Keratinocyte (primary cell): ENCODE measurements at regions not wholly inside any gene's neighbourhood (a gene's known extent, or its start where the extent isn't known, plus 50 kb on each side); places are given as distances from the start of the nearest gene placed in this dataset.

Experiments
- DNase-seq: peaks from one replicate; pipeline ENCODE4 v3.0.0-alpha.2; 2011; ENCODE audit warnings: low read depth, missing footprints, low spot score
- FAIRE-seq: peaks from 2 replicates; lab custom pipeline; 2011; peaks lifted over from hg19 to GRCh38; lab: Jason Lieb, UNC
- H2AFZ ChIP-seq: 2 replicates; pipeline ENCODE4 v1.6.0; 2012; ENCODE audit warnings: low read length, control low read depth, inconsistent platforms; ENCODE audit not compliant: control insufficient read depth
- H3K27ac ChIP-seq: 2 replicates; pipeline ENCODE4 v1.5.1; 2011; ENCODE audit warnings: low read length; ENCODE audit not compliant: control insufficient read depth, insufficient read depth
- H3K27me3 ChIP-seq: 3 replicates; pipeline ENCODE4 v1.6.0; 2011; ENCODE audit warnings: low read length; ENCODE audit not compliant: control insufficient read depth, insufficient read depth; ENCODE audit errors: extremely low read depth
- H3K36me3 ChIP-seq, 2 experiments: 2 replicates in 1 of 2; 3 replicates in 1 of 2; pipeline ENCODE4 v1.5.1; 2011; ENCODE audit warnings: low read length in 2 of 2, mild to moderate bottlenecking in 1 of 2; ENCODE audit not compliant: control insufficient read depth in 2 of 2, insufficient read depth in 2 of 2; ENCODE audit errors: extremely low read depth in 1 of 2
- H3K4me1 ChIP-seq: 3 replicates; pipeline ENCODE4 v1.5.1; 2011; ENCODE audit warnings: low read length; ENCODE audit not compliant: control insufficient read depth, insufficient read depth; ENCODE audit errors: extremely low read depth
- H3K4me2 ChIP-seq: 3 replicates; pipeline ENCODE4 v1.6.0; 2011; ENCODE audit warnings: low read depth, low read length; ENCODE audit not compliant: control insufficient read depth, insufficient read depth; ENCODE audit errors: extremely low read depth
- H3K4me3 ChIP-seq, 3 experiments: fragments of 200-600 bp in 1 of 3; sonication (generic) in 1 of 3; 2 replicates in 2 of 3; 3 replicates in 1 of 3; pipeline ENCODE4 v1.5.1; 2011 to 2016; ENCODE audit warnings: low read length in 3 of 3, mild to moderate bottlenecking in 3 of 3, control low read depth in 2 of 3, inconsistent platforms in 1 of 3, low read depth in 1 of 3, mixed read lengths in 1 of 3, mixed run types in 1 of 3, moderate library complexity in 1 of 3; ENCODE audit not compliant: control insufficient read depth in 2 of 3, insufficient read depth in 2 of 3; ENCODE audit errors: extremely low read depth in 1 of 3
- H3K79me2 ChIP-seq: 2 replicates; pipeline ENCODE4 v1.6.0; 2012; ENCODE audit warnings: low read length; ENCODE audit not compliant: control insufficient read depth, insufficient read depth
- H3K9ac ChIP-seq: 3 replicates; pipeline ENCODE4 v1.6.0; 2011; ENCODE audit warnings: low read length; ENCODE audit not compliant: control insufficient read depth, insufficient read depth; ENCODE audit errors: extremely low read depth
- H3K9me1 ChIP-seq: 3 replicates; pipeline ENCODE4 v1.6.0; 2011; ENCODE audit warnings: low read length; ENCODE audit not compliant: control insufficient read depth, insufficient read depth; ENCODE audit errors: extremely low read depth
- H3K9me3 ChIP-seq: 2 replicates; pipeline ENCODE4 v1.5.1; 2012; ENCODE audit warnings: low read depth, low read length; ENCODE audit not compliant: control insufficient read depth
- H4K20me1 ChIP-seq: 3 replicates; pipeline ENCODE4 v1.6.0; 2011; ENCODE audit warnings: low read length; ENCODE audit not compliant: control insufficient read depth, insufficient read depth; ENCODE audit errors: extremely low read depth
- EZH2 ChIP-seq: IDR thresholded peaks from one replicate; pipeline ENCODE4 v1.6.1; 2012; ENCODE audit warnings: inconsistent platforms, mild to moderate bottlenecking, low read length, moderate library complexity
- dilution Hi-C: fragments of 300-500 bp; cut with MboI; formaldehyde crosslinking; loops from one replicate; pipeline ENCODE4 v1.7.0; 2020; ENCODE audit warnings: low sequenced_read_pairs; ENCODE audit not compliant: extremely low pct_ligation_motif_present
- TF ChIP-seq, protein P1 (sequence below), 3 experiments: IDR thresholded peaks in 1 of 3; conservative IDR thresholded peaks in 1 of 3; optimal IDR thresholded peaks in 1 of 3; 2 replicates in 2 of 3; 3 replicates in 1 of 3; pipeline versions ENCODE3 to v1.5.1; 2011; ENCODE audit warnings: low read length in 3 of 3, mild to moderate bottlenecking in 3 of 3, moderate library complexity in 2 of 3, control low read depth in 1 of 3, inconsistent platforms in 1 of 3; ENCODE audit not compliant: insufficient read depth in 2 of 3; ENCODE audit errors: extremely low read depth in 1 of 3

DNA sequence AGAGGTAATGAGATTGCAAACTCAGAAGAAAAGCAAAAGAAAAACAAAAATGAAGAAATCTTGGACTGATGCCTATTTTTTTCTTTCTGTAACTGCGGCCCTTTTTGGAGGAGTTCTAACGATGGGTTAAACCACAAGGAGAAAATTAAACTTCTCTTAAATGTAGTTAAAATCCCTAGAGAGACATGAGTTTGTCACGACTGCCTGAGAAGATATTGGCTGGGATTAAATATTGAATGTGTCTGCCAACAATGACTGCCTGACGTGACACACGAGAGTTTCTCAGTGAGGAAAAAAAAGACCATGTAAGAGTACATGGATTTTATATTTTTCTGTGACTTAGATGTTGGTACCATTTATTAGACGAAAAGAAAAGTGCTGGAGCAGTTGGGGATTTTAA is 1013.4 kb downstream of the PCDH9 start:
- no peak overlapping the region for H2AFZ ChIP-seq
- no peak overlapping the region for H3K9ac ChIP-seq
- no peaks in the 10 kb centered on the region for H3K9me3 ChIP-seq
- no peaks in the 10 kb centered on the region for H3K9me1 ChIP-seq
- FAIRE-seq (no peak), DNase-seq (no peak)
- no peaks in the 10 kb centered on the region for H3K4me1 ChIP-seq
- no peak overlapping the region for H3K4me3 ChIP-seq
- TF ChIP-seq, protein P1, sequence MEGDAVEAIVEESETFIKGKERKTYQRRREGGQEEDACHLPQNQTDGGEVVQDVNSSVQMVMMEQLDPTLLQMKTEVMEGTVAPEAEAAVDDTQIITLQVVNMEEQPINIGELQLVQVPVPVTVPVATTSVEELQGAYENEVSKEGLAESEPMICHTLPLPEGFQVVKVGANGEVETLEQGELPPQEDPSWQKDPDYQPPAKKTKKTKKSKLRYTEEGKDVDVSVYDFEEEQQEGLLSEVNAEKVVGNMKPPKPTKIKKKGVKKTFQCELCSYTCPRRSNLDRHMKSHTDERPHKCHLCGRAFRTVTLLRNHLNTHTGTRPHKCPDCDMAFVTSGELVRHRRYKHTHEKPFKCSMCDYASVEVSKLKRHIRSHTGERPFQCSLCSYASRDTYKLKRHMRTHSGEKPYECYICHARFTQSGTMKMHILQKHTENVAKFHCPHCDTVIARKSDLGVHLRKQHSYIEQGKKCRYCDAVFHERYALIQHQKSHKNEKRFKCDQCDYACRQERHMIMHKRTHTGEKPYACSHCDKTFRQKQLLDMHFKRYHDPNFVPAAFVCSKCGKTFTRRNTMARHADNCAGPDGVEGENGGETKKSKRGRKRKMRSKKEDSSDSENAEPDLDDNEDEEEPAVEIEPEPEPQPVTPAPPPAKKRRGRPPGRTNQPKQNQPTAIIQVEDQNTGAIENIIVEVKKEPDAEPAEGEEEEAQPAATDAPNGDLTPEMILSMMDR (optimal IDR thresholded peaks at IDR 0.05 in 1 of 3, IDR thresholded peaks at IDR 0.05 in 1 of 3, conservative IDR thresholded peaks at IDR 0.05 in 1 of 3; ENCODE audit: extremely low read depth in 1 of 3, insufficient read depth in 2 of 3, low read length in 3 of 3): no peak
- no peak for TF ChIP-seq EZH2
- no peaks in the 10 kb centered on the region for H3K27me3 ChIP-seq
- no peaks in the 10 kb centered on the region for H4K20me1 ChIP-seq
- H3K36me3 ChIP-seq: no peaks in the 10 kb centered on the region
- dilution Hi-C loops: no loop called here
- no peak overlapping the region for H3K27ac ChIP-seq
- no peak overlapping the region for H3K4me2 ChIP-seq
- no peaks in the 10 kb centered on the region for H3K79me2 ChIP-seq

DNA sequence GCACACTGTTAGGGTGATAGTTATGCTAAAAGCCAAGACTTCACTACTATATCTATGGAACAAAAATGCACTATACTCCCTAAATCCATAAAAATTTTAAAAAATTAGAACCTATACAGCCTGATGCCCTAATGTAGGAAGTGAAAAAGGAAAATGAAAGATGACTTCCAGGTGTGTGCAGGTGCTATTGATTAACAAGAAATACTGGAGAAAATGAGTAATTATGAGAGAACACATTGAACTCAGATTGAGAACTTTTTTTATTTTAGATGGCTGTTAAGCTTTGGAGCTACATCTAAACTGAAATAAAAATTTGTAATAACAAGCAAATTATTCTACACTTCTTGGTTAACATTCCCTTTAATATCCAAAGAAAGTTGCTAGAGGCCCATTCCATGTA is 1015.7 kb downstream of the PCDH9 start:
- FAIRE-seq (no peak), DNase-seq (no peak)
- TF ChIP-seq EZH2: no peak
- TF ChIP-seq, protein P1 (optimal IDR thresholded peaks at IDR 0.05 in 1 of 3, IDR thresholded peaks at IDR 0.05 in 1 of 3, conservative IDR thresholded peaks at IDR 0.05 in 1 of 3; ENCODE audit: extremely low read depth in 1 of 3, insufficient read depth in 2 of 3, low read length in 3 of 3): no peak
- no peaks in the 10 kb centered on the region for H3K27me3 ChIP-seq
- no peaks in the 10 kb centered on the region for H4K20me1 ChIP-seq
- H3K79me2 ChIP-seq: no peaks in the 10 kb centered on the region
- no peak overlapping the region for H3K27ac ChIP-seq
- dilution Hi-C loops: no loop called here
- H3K9ac ChIP-seq: no peak overlapping the region
- no peaks in the 10 kb centered on the region for H3K9me3 ChIP-seq
- no peaks in the 10 kb centered on the region for H3K9me1 ChIP-seq
- H3K4me3 ChIP-seq: no peak overlapping the region
- no peak overlapping the region for H3K4me2 ChIP-seq
- H3K4me1 ChIP-seq: no peaks in the 10 kb centered on the region
- no peak overlapping the region for H2AFZ ChIP-seq
- no peaks in the 10 kb centered on the region for H3K36me3 ChIP-seq
